ENCODE measurements at regions not wholly inside any gene's neighbourhood (a gene's known extent, or its start where the extent isn't known, plus 50 kb on each side); places are given as distances from the start of the nearest gene placed in this dataset.

DNA sequence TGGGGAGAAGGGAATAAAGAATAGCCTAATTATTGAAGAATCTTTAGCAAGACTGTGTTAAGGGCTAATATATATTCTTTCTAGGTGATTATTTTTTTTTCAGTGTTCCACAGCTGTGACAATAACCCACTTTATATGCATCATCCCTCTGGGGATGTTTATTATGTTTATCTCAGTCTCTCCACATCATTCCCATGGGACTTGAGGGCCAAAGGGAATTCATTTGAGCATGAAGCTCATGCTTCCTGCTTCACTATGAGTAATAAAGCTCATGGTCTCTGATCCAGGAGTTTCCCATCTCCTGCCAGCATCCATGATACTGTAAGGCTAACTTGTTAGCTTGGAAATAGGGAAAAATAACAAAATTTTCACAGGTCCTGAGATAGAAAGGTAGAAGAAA, 1888.4 kb downstream of the LRRC4C start:
- TF ChIP-seq REST (IDR thresholded peaks at IDR 0.05; ENCODE audit: insufficient read depth in 1 of 2, low read depth in 2 of 2, low read length in 2 of 2) (no peak), POLR2AphosphoS5 (IDR thresholded peaks at IDR 0.05; ENCODE audit: low read depth, low read length) (no peak), FOXP2 (optimal IDR thresholded peaks at IDR 0.05; ENCODE audit: borderline replicate concordance, extremely low read depth, extremely low read length, insufficient read depth) (no peak), SIN3A (IDR thresholded peaks at IDR 0.05; ENCODE audit: borderline replicate concordance, insufficient read depth, low read length) (no peak), TAF1 (IDR thresholded peaks at IDR 0.05; ENCODE audit: borderline replicate concordance, insufficient read depth, low read length) (no peak)

DNA sequence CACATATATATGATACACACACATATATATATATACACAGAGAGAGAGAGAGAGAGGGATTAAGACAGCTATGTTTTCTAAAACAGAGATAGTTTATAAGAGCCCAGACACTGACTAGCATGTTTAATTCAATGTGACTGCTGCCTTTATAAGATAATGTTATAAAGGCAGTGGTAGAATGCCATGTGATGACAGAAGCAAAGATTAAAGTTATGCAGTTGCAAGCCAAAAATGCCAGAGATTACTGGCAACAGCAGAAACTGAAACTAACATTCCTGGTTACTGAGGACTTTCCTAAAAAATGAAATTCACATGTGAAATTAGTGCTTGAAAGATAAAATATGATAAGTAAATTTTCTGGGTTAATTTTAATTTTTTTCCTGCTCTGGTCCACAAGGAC, 1888.9 kb downstream of the LRRC4C start:
- TF ChIP-seq REST (IDR thresholded peaks at IDR 0.05; ENCODE audit: insufficient read depth in 1 of 2, low read depth in 2 of 2, low read length in 2 of 2) (no peak), POLR2AphosphoS5 (IDR thresholded peaks at IDR 0.05; ENCODE audit: low read depth, low read length) (no peak), TAF1 (IDR thresholded peaks at IDR 0.05; ENCODE audit: borderline replicate concordance, insufficient read depth, low read length) (no peak), FOXP2 (optimal IDR thresholded peaks at IDR 0.05; ENCODE audit: borderline replicate concordance, extremely low read depth, extremely low read length, insufficient read depth) (no peak), SIN3A (IDR thresholded peaks at IDR 0.05; ENCODE audit: borderline replicate concordance, insufficient read depth, low read length) (no peak)

GRCh38 chr11:39569789-39570188, 1889.7 kb downstream of the LRRC4C start:
- no peak for TF ChIP-seq FOXP2 (optimal IDR thresholded peaks at IDR 0.05; ENCODE audit: borderline replicate concordance, extremely low read depth, extremely low read length, insufficient read depth)
- no peak for TF ChIP-seq SIN3A (IDR thresholded peaks at IDR 0.05; ENCODE audit: borderline replicate concordance, insufficient read depth, low read length)
- TF ChIP-seq TAF1 (IDR thresholded peaks at IDR 0.05; ENCODE audit: borderline replicate concordance, insufficient read depth, low read length), result no peak
- no peak for TF ChIP-seq REST (IDR thresholded peaks at IDR 0.05; ENCODE audit: insufficient read depth in 1 of 2, low read depth in 2 of 2, low read length in 2 of 2)
- TF ChIP-seq POLR2AphosphoS5 (IDR thresholded peaks at IDR 0.05; ENCODE audit: low read depth, low read length), result no peak

GRCh38 chr11:39542460-39542859, 1917.0 kb downstream of the LRRC4C start:
- TF ChIP-seq FOXP2 (optimal IDR thresholded peaks at IDR 0.05; ENCODE audit: borderline replicate concordance, extremely low read depth, extremely low read length, insufficient read depth) (no peak), TAF1 (IDR thresholded peaks at IDR 0.05; ENCODE audit: borderline replicate concordance, insufficient read depth, low read length) (no peak), SIN3A (IDR thresholded peaks at IDR 0.05; ENCODE audit: borderline replicate concordance, insufficient read depth, low read length) (no peak), REST (IDR thresholded peaks at IDR 0.05; ENCODE audit: insufficient read depth in 1 of 2, low read depth in 2 of 2, low read length in 2 of 2) (no peak), POLR2AphosphoS5 (IDR thresholded peaks at IDR 0.05; ENCODE audit: low read depth, low read length) (no peak)

DNA sequence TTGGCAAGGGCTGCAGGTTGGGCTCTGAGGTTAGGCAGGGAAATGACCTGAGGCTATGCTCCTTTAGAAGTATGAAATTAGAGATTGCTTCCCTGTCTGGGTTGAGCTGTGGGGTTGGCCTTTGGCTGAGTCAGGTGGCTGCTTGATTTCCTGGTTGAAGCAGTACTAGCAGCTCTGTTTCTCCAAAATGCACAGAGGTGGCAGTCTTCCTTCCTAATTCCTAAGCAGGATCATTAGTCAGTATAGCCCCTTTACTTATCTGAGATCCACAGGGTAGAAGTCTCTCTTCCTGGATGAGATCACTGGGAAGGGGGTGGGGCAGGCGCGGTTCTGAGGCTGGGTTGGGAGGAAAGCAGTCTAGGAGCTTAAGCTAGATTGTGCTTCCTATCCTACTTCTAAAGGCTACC, 1917.5 kb downstream of the LRRC4C start:
- no peak for TF ChIP-seq POLR2AphosphoS5 (IDR thresholded peaks at IDR 0.05; ENCODE audit: low read depth, low read length)
- TF ChIP-seq TAF1 (IDR thresholded peaks at IDR 0.05; ENCODE audit: borderline replicate concordance, insufficient read depth, low read length), result peak; percentile 26; the same call in 1 of the 2 replicates
- no peak for TF ChIP-seq REST (IDR thresholded peaks at IDR 0.05; ENCODE audit: insufficient read depth in 1 of 2, low read depth in 2 of 2, low read length in 2 of 2)
- no peak for TF ChIP-seq FOXP2 (optimal IDR thresholded peaks at IDR 0.05; ENCODE audit: borderline replicate concordance, extremely low read depth, extremely low read length, insufficient read depth)
- no peak for TF ChIP-seq SIN3A (IDR thresholded peaks at IDR 0.05; ENCODE audit: borderline replicate concordance, insufficient read depth, low read length)
